ENCODE measurements at regions not wholly inside any gene's neighbourhood (a gene's known extent, or its start where the extent isn't known, plus 50 kb on each side); places are given as distances from the start of the nearest gene placed in this dataset.
A peak's percentile ranks its signal among the peaks of the same experiment; 100 is the strongest.

- H2AFZ ChIP-seq (ENCODE audit: low read length): no peak overlapping the region
- no peaks in the 10 kb centered on the region for H3K9me3 ChIP-seq (ENCODE audit: control insufficient read depth, insufficient read depth, low read depth, low read length)
- DNase-seq (ENCODE audit: low read depth in 2 of 2): no peak
- H3K79me2 ChIP-seq (ENCODE audit: control insufficient read depth, insufficient read depth, low read length): no peaks in the 10 kb centered on the region
- H3K27ac ChIP-seq (ENCODE audit: insufficient read depth, low read length): no peak overlapping the region
- no peak overlapping the region for H3K4me2 ChIP-seq (ENCODE audit: extremely low read depth, insufficient read depth, low read length)
- no peak overlapping the region for H3K9ac ChIP-seq (ENCODE audit: insufficient read depth, low read length)
- H3K4me1 ChIP-seq (ENCODE audit: control insufficient read depth, extremely low read depth, insufficient read depth, low read length): peaks cover 2% of the 10 kb centered on the region
- H3K27me3 ChIP-seq (ENCODE audit: control insufficient read depth, insufficient read depth, low read length): no peaks in the 10 kb centered on the region
- H4K20me1 ChIP-seq (ENCODE audit: control insufficient read depth, extremely low read depth, insufficient read depth, low read length): no peaks in the 10 kb centered on the region
- no peak for TF ChIP-seq CTCF (conservative IDR thresholded peaks at IDR 0.05 in 1 of 2, IDR thresholded peaks at IDR 0.05 in 1 of 2; ENCODE audit: low read depth in 1 of 2, low read length in 2 of 2)
- no peak for TF ChIP-seq EZH2 (IDR thresholded peaks at IDR 0.05; ENCODE audit: low read length, missing control alignments)
- no peak overlapping the region for H3K4me3 ChIP-seq (replicated peaks in 1 of 4; ENCODE audit: control extremely low read depth in 1 of 4, insufficient read depth in 1 of 4, low read depth in 3 of 4, low read length in 4 of 4)
- H3K36me3 ChIP-seq (ENCODE audit: control insufficient read depth, insufficient read depth, low read length): no peaks in the 10 kb centered on the region
Observed at GRCh38 chr2:13818002-13818401, 814.5 kb upstream of the LRATD1 start.

GRCh38 chr2:13819896-13820295, 812.6 kb upstream of the LRATD1 start:
- no peaks in the 10 kb centered on the region for H3K79me2 ChIP-seq (ENCODE audit: control insufficient read depth, insufficient read depth, low read length)
- no peaks in the 10 kb centered on the region for H4K20me1 ChIP-seq (ENCODE audit: control insufficient read depth, extremely low read depth, insufficient read depth, low read length)
- no peak overlapping the region for H3K4me2 ChIP-seq (ENCODE audit: extremely low read depth, insufficient read depth, low read length)
- no peak overlapping the region for H2AFZ ChIP-seq (ENCODE audit: low read length)
- H3K4me3 ChIP-seq (replicated peaks in 1 of 4; ENCODE audit: control extremely low read depth in 1 of 4, insufficient read depth in 1 of 4, low read depth in 3 of 4, low read length in 4 of 4): no peak overlapping the region
- peaks cover 2% of the 10 kb centered on the region for H3K4me1 ChIP-seq (ENCODE audit: control insufficient read depth, extremely low read depth, insufficient read depth, low read length)
- H3K9me3 ChIP-seq (ENCODE audit: control insufficient read depth, insufficient read depth, low read depth, low read length): no peaks in the 10 kb centered on the region
- no peaks in the 10 kb centered on the region for H3K36me3 ChIP-seq (ENCODE audit: control insufficient read depth, insufficient read depth, low read length)
- no peak overlapping the region for H3K9ac ChIP-seq (ENCODE audit: insufficient read depth, low read length)
- DNase-seq (ENCODE audit: low read depth in 2 of 2): peak in 1 of 2 donors; percentile 5
- no peak overlapping the region for H3K27ac ChIP-seq (ENCODE audit: insufficient read depth, low read length)
- TF ChIP-seq EZH2 (IDR thresholded peaks at IDR 0.05; ENCODE audit: low read length, missing control alignments) (no peak), CTCF (conservative IDR thresholded peaks at IDR 0.05 in 1 of 2, IDR thresholded peaks at IDR 0.05 in 1 of 2; ENCODE audit: low read depth in 1 of 2, low read length in 2 of 2) (no peak)
- H3K27me3 ChIP-seq (ENCODE audit: control insufficient read depth, insufficient read depth, low read length): no peaks in the 10 kb centered on the region

- H3K27ac ChIP-seq (ENCODE audit: insufficient read depth, low read length): peak overlapping the region; percentile 69
- no peaks in the 10 kb centered on the region for H3K36me3 ChIP-seq (ENCODE audit: control insufficient read depth, insufficient read depth, low read length)
- no peak overlapping the region for H3K4me3 ChIP-seq (replicated peaks in 1 of 4; ENCODE audit: control extremely low read depth in 1 of 4, insufficient read depth in 1 of 4, low read depth in 3 of 4, low read length in 4 of 4)
- H3K9ac ChIP-seq (ENCODE audit: insufficient read depth, low read length): no peak overlapping the region
- H3K27me3 ChIP-seq (ENCODE audit: control insufficient read depth, insufficient read depth, low read length): no peaks in the 10 kb centered on the region
- peaks cover 2% of the 10 kb centered on the region for H3K4me1 ChIP-seq (ENCODE audit: control insufficient read depth, extremely low read depth, insufficient read depth, low read length)
- TF ChIP-seq CTCF (conservative IDR thresholded peaks at IDR 0.05 in 1 of 2, IDR thresholded peaks at IDR 0.05 in 1 of 2; ENCODE audit: low read depth in 1 of 2, low read length in 2 of 2): no peak
- H3K4me2 ChIP-seq (ENCODE audit: extremely low read depth, insufficient read depth, low read length): no peak overlapping the region
- peak; percentile 77 to 97 for DNase-seq (ENCODE audit: low read depth in 2 of 2)
- no peaks in the 10 kb centered on the region for H3K9me3 ChIP-seq (ENCODE audit: control insufficient read depth, insufficient read depth, low read depth, low read length)
- H3K79me2 ChIP-seq (ENCODE audit: control insufficient read depth, insufficient read depth, low read length): no peaks in the 10 kb centered on the region
- H4K20me1 ChIP-seq (ENCODE audit: control insufficient read depth, extremely low read depth, insufficient read depth, low read length): no peaks in the 10 kb centered on the region
- peak overlapping the region; percentile 58 for H2AFZ ChIP-seq (ENCODE audit: low read length)
Observed at GRCh38 chr2:13821255-13821880, 811.1 kb upstream of the LRATD1 start.
